ENCODE measurements at regions not wholly inside any gene's neighbourhood (a gene's known extent, or its start where the extent isn't known, plus 50 kb on each side); places are given as distances from the start of the nearest gene placed in this dataset.
"Not testable (repeated sequence)": the region's sequence is repeated elsewhere in the genome, so short reads cannot be mapped to it uniquely, and the experiment has no call there.

DNA sequence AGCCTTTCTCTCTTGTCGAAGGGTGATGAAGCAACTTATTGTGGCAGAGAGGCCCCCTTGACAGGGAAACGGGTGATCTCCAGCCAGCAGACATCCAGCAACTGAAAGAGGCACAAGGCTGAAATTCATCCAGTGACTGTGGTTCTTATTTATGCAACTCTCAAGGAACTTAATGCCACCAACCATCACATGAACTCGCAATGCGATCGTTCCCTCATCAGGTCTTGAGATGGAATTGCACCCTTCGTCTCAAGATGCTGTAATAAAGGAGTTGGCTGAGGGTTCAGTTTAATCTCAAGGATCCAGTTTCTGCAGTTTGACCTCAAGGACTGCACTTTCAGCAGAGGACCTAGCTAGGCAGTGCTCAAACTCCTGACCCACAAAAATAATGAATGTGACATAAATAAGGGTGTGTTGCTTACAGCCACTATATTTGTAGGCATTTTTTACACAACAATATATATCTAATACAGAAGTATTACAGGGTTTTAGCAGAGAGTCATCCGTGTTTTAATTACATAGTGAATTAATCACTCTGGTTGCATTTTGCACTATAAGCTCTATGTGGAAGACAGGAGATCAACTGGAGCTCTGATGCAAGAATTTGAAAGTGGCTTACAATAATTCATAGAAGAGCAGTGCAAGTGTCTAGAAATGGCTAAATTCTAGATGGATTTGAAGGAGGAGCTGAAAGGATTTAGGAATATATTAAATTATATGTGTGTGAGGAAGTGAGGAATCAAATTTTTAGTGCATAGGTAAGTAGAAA is 957.8 kb upstream of the CTNND2 start:
- FAIRE-seq = no peak

DNA sequence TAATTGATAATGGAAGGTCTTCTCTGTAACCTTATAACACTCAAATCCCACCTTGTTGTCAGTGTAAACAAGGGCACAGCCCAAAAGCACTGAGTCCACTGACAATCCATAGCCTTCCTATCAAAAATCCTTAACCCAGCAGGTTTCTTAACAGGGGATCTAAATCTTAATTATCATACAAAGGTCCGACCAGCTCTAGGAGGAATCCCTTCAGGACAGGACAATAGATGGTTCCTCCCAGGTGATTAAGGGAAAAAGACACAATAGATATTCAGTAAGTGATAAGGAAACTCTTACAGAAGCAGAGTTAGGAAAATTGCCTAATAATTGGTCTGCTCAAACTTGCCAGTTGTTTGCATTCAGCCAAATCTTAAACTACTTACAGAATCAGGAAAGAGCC is 951.9 kb upstream of the CTNND2 start:
- FAIRE-seq = not testable (repeated sequence)

DNA sequence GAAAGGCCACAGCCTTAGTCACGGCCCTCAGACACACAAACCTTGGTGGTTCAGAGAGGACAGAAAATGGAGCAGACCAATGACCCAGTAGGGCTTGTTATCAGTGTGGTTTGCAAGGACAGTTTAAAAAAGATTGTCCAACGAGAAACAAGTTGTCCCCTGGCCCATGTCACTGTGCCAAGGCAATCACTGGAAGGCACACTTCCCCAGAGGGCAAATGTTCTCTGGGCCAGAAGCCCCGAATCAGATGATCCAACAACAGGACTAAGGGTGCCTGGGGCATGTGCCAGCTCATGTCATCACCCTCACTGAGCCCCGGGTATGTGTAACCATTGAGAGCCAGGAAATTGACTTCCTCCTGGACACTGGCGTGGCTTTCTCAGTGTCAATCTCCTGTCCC is 950.1 kb upstream of the CTNND2 start:
- FAIRE-seq = no peak

DNA sequence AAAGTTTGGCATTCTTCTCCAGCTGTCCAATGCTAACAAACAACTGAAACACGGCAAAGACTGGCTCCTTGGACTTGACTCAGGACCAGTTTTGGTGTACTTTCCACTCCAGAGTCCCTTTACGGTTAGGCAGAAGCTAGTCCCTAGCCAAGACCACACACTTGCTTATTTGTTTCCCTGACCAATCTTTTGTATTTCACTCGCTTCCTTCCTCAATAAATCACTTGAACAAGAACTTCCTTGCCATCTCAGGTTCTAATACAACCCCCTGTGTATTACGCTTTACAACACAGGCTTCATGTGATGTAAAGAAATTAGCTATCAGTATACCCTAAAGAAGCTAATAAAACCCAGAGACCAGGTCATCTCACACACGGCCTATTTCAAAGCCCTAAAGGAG is 947.5 kb upstream of the CTNND2 start:
- FAIRE-seq = no peak

DNA sequence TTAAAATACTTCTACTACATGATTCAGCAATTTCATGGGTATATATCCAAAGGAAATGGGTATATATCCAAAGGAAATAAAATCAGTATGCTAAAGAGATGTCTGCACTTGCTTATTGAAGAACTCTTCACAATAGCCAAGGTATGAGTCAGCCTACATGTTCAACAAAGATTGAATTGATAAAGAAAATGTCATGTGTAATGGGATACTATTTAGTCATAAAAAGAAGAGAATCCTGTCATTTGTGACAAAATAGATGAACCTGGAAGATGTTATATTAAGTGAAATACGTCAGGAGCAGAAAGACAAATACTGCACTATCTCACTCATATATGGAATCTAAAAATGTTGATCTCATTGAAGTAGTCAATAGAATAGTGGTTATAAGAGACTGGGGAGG is 944.5 kb upstream of the CTNND2 start:
- FAIRE-seq = no peak

DNA sequence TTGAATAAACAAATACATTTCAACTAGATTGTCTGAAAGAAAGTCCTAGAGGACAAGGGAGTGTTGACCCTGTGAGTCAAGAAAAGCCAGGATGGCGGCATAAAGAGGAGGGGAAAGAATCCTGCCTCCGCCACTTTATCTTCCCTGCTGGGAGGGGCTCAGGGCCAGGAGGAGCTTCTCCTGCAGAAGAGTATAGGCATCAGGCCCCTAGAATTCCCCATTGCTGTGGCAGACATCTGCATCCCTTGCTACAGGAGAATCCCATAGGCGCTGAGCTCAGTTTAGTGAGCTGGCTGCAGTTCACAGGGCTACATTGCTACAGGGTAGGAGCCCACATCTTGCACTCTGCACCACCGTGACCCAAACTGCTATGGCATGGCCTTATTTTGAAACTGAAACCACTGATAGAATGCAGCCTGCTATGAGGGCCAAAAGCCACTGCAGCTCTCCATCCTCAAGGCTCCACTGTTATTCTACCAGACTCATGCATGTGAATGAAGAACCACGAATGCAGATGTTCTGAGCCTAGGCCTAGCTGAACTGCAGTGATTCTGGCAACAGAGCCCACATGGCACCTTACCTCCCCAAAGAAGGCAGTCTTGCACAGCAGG is 941.4 kb upstream of the CTNND2 start:
- FAIRE-seq = no peak

DNA sequence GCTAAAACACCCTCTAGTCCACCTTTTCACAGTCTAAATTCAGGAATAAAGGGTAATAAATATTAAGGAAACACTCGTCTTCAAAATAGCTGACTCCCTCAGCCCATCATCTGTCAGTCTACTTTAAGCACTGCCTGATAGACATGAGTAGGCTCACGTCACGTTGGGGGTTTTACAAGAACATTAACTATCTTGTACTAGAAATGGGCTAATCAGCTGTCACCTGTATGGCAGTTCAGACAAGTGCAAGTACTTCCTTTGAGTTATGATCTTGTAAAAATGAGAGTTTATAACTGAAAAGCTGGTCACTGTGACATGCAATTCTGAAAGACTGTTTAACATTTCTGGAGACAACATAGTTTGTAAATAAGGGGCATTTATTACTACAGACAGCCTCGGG is 936.7 kb upstream of the CTNND2 start:
- FAIRE-seq = no peak

DNA sequence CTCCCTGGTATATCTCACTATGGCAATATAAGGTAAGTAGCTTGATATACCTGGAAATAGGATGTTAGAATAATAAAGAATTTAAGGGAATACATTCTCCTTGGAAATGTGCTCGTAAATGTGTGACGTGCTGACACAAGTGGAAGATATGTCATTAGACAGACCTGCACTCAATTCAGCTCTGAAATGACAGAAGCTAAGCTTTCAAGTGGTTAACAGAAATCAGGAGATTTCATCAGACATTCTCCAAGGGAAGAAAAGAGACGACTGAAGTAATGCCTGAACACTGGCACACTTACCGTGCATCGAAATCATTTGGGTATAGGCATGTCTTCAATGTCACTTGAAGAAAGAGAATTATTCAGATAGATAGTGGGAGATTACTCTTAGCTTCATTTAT is 933.3 kb upstream of the CTNND2 start:
- no peak for FAIRE-seq

DNA sequence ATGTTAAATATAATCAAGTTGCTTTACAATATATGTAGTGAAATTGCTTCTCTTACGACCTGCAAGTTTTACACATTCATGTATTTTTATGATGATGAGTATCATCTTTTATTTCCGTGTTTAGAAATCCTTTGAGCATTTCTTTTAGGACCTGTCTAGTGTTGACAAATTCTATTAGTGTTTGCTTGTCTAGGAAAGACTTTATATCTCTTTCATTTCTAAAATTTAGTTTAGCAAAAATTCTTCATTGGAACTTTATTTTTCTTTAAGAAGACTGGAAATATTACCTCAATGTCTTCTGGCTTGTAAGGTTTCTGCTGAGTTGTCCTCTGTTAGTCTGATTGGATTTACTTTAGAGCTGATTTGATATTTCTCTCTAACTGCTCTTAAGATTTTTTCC is 920.9 kb upstream of the CTNND2 start:
- no peak for FAIRE-seq

DNA sequence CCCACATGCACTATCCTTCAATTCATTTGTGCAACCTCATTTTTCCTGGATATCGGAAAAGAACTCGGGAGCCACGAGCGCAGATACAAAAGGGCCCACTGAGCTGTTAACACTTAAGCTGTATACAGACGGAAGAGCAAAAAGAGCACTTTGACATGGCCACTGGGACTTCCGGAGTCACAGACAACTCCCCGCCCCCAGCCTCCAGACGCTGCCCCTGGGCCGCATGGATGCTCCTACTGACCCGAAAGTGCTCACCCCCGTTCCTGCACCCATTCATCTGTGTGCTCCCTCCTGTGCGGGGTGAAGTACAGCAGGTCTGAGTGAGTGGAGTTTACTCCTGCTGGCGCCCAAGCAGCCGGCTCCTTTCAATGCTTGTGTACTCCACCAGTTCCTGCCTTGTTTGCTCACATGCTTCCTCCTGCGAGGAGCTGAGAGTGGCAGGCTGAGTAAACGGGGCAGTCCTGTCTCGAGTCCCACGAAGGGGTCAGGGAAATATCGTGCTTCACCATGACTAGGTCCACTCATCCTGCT is 901.0 kb upstream of the CTNND2 start:
- FAIRE-seq = no peak

DNA sequence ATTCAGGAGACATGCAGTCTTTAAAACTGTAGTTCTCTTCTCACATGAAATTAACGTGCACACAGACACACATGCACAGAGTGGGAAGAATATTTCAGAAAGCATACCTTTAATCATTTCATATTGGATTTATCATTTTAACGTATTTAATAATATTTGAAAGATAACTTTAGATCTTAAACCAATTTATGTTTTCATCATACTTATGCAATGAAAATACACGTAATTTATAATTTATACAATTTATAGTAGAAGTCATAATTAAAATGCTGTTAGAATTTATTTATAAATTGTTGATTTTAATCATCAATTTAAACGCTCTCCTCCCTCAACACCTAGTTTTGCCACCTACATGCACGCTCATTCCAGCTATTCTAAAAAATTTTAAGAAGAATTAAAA is 894.9 kb upstream of the CTNND2 start:
- no peak for FAIRE-seq

DNA sequence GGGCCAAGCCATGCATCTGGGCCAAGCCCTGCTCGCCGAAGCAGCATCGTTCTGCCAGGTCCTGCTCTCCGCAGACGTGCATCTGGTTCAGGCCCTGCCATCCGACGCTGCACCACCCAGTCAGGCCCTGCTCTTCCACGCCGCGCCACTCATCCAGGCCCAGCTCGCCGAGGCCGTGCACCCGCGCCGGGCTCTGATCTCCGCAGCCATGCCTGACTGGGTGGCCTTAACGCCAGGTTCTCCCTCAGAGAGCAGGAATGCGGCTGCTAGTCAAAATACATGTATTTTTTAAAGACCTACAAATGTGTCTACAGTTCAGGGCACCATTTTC is 891.1 kb upstream of the CTNND2 start:
- no peak for FAIRE-seq

DNA sequence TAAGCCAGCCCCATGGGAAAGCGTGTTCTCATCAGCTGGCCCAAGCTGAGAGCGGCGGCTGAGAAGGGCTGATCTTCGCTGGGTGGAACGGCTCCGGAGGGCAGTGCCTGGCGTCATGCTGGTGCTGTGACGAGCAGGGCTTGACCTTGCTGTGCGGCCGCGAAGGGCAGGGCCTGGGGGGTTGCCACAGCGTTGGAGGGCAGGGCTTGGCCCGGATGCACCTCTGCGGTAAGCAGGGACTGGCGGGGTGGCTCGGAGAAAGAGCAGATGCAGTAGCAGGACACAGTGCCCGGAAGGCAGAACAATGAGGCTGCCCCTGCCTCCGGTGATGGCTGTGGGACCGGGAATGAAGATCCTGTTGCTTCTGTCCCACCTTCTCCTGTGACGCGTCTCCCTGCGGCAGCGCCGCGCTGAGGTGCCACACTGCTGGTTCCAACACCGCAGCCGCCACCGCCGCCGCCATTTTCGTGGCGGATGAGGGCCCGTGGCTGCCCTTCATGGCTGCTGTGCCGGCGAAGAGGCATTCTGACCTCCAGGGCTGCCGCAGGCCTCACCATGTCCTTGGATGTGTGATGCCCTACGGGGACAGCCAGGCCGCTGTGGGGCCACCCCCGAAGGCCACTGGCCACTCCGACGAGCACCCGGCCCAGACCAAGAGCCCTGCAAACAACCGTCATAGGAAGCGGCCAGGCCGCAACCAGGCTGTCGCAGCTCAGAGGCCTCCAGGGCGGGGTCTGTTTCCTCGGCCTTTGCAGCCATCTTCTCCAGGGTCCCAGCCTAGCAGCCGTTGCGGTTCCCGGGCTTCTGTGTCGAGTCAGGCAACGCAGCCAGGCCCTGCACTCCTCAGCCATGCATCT is 890.5 kb upstream of the CTNND2 start:
- FAIRE-seq = no peak

DNA sequence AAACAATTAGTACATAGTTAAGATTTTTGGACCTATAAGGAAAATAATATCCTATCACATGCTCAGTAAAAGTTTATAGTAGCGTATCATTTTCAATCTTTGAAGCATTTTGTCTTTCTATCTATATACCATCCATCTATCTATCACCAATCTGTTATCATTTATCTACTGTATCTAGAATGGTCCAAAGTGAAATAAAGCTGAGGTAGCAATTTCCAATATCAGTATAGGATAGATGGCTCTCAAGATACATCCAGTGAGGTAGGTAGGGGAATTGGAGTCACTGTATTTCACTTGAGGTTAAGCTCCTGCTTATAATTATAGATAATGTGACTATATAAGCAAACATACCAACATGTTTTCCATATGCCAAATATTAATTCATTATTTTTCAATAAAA is 889.1 kb upstream of the CTNND2 start:
- no peak for FAIRE-seq

DNA sequence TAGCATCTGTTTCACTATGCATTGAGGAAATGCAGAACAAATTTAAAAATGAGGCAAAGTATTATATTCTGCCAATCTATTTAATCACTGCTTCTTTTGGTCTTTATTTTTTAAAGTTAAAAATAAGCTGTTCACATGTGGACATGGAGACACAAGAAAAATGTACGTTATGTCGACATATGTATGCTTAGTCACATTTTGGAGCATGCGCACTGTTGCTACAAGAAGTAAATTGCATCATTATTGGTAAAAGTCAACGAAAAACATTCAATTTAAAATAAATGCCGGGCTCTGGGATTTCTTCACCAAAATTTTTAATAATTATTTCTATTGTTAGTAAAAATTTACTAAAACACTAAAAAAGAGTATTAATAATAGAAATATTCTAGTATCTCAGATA is 876.3 kb upstream of the CTNND2 start:
- no peak for FAIRE-seq

DNA sequence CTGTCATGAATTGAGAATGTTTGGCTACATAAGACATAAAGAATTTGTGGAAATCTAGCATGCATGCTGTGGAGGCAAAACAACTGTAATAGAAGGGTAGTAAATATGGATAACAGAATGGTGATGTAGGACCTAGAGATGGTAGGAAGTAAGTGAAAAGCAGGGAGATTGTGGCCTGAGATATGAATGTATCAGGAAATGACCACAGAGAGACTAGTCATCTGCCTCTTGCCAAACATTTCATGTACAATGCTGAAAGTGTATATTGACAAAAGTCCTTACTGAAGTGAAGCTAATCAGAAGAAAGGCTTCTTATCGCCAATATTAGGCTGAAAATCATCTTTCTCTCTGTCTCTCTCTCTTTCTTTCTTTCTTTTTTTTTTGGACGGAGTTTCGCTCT is 873.1 kb upstream of the CTNND2 start:
- FAIRE-seq = no peak

DNA sequence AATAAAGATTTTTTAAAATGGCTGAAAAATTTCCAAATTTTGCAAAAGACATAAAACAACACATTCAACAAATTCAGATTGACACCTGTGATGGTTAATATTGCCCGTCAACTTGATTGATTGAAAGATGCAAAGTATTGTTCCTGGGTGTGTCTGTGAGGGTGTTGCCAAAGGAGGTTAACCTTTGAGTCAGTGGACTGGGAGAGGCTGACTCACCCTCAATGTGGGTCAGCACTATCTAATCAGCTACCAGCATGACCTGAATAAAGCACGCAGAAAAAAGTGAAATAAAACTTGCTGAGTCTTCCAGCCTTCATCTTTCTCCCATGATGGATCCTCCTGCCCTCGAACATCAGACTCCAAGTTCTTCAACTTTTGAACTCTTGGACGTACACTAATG is 868.0 kb upstream of the CTNND2 start:
- no peak for FAIRE-seq

DNA sequence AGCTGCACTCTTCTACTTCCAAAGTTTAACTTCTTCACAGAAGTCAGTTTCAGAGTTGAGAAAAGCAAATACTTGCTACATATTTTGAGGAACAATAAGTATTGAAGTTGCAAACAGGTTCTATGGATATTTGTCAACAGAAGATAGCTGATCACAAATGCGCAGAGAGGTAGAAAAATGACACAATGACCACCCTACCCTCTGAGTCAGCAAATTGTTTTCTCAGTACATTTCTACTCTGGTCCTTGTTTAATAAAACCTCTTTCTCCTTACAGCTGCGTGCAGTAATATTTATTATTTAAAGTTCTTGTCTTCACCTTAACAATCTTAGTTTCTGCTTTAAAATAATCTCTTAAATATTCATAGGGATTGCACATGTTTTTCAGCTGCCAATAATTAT is 855.1 kb upstream of the CTNND2 start:
- no peak for FAIRE-seq

DNA sequence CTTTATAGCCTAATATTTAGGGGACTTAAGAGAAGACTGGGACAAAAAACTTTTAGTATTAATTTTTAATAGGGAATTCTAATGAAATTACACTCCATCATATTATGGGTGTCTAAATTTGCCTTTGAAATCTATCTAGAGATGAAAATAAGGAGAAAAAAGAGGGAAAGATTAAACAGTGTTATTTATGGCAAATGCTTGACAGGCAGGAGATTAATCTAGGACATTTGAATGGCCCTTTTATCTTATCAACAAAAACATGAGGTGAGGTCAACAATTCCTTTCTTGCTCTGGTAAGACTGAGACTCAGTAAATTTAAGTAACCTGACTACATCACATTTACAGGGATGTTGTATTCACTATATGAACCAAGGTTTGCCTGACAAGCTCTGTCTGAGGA is 852.8 kb upstream of the CTNND2 start:
- FAIRE-seq = no peak

DNA sequence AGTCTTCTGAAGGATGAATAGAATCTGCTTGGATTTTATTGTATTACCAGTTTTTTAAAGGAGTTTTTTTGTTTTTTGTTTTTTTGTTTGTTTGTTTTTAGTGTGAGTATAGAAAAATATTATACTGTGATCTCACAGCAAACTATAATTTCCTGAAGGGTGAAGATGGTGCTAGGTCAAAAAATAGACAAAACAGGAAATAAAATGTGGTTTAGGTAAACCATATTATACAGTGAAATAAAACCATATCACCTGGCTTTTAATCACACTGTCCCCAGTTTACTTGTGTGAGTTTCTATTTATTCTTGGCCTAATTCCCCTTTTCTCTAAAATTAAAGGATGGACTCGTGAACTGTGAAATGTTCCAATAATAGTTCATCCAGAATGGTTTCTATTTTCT is 841.3 kb upstream of the CTNND2 start:
- no peak for FAIRE-seq

DNA sequence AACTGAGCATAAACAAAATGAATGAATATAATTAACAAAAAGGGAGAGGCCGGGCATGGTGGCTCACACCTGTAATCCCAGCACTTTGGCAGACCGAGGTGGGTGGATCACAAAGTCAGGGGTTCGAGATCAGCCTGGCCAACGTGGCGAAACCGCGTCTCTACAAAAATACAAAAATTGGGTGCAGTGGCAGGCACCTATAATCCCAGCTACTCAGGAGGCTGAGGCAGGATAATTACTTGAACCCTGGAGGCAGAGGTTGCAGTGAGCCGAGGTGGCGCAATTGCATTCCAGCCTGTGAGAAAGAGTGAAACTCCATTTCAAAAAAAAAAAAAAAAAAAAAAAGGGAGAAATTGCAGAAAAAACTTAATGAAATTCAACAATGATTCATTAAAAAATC is 839.3 kb upstream of the CTNND2 start:
- no peak for FAIRE-seq

DNA sequence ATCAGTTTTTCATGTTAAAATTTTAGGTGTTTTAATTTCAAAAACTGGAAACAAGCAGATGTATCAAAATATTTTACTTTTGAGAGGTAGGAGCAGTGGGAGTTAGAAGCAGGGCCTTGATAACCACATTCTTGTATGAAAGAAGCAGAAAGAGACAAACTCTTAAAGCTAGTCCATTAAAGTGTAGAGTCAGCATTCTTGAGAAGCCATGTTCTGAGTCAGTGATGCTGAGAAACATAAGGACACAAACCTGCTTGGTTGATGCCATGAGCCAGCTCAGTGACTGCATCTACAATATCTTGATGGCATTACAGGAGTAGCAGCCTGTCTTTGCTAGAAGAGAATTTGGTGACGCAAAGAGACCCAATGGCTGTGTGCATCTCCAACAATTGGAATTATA is 826.1 kb upstream of the CTNND2 start:
- no peak for FAIRE-seq

DNA sequence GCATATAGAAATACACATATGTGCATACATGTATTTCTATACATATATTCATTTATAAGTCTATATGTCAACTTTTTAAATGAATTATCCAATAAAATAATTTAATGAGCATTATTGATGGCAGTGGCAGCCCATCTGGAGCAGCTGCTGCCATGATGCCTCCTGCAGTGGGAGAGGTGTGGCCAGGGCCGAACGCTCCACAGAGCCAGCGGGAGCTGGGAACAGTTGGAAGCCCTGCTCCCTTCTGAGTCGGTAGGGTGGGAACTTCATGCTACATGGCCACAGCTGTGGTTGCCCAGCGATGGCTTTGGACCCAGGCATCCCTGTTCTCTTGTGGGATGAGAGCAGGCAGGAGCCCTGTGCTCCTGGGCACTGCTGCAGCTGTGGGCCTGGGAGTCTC is 812.4 kb upstream of the CTNND2 start:
- no peak for FAIRE-seq

DNA sequence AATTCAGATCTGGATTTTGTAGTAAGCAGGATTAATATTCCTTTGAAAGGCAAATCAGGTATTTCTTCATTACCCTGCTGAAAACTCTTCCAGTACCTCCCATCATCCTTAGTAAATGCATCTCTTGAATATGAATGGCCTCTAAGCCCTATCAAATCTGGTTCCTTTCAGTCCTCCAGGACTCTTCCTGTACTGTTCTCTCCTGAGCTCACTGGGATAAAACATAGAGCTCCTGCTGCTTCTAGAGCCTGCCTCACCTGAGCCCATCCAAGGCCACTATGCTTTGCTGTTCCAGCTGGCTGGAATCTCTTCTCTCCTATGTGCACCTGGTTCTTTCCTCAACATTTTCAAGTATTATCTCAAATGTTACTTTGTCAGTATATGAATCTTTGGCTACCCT is 803.3 kb upstream of the CTNND2 start:
- no peak for FAIRE-seq

Measured in colon (tissue), 2 donors.